ENCODE measurements at regions not wholly inside any gene's neighbourhood (a gene's known extent, or its start where the extent isn't known, plus 50 kb on each side); places are given as distances from the start of the nearest gene placed in this dataset.

DNA sequence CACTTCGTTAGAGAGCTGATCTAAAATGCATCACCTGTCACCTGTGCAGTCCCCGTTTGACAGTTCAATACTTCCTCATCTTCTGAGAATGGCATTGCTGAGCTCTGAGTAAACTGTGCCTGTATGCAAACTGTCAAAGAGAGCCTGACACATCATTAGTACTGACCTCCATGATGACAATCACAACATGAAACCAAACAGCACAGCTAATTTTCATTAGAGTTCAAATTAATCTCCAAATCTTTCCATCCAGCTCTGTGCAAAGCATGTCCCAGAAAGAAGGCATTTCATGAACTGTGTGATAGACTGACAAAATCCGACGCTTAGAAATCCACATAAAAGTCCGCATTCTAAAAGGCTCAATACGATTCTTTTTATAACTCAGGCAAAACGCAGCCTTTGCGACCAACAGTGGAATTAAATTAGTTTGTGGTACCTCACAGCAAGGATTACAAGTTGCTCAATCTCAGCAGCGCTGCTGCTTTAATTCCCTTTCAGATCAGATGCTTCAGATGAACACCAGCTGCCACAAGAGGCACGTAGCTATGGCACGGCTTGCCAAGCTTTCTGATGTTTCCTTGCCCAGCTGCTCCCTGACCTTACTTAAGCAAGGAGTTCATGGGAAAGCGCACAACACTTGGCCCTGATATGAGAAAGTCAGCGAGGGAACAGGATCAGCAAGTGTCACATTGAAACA lies 765.5 kb upstream of the PRMT6 start:
- no peak overlapping the region for H3K4me3 ChIP-seq (replicated peaks; ENCODE audit: low read depth, low read length)
- DNase-seq (ENCODE audit: extremely low read depth, low read depth) = no peak
- TF ChIP-seq, protein P1, sequence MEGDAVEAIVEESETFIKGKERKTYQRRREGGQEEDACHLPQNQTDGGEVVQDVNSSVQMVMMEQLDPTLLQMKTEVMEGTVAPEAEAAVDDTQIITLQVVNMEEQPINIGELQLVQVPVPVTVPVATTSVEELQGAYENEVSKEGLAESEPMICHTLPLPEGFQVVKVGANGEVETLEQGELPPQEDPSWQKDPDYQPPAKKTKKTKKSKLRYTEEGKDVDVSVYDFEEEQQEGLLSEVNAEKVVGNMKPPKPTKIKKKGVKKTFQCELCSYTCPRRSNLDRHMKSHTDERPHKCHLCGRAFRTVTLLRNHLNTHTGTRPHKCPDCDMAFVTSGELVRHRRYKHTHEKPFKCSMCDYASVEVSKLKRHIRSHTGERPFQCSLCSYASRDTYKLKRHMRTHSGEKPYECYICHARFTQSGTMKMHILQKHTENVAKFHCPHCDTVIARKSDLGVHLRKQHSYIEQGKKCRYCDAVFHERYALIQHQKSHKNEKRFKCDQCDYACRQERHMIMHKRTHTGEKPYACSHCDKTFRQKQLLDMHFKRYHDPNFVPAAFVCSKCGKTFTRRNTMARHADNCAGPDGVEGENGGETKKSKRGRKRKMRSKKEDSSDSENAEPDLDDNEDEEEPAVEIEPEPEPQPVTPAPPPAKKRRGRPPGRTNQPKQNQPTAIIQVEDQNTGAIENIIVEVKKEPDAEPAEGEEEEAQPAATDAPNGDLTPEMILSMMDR (IDR thresholded peaks at IDR 0.05; ENCODE audit: low read depth, low read length, missing control alignments) = no peak

DNA sequence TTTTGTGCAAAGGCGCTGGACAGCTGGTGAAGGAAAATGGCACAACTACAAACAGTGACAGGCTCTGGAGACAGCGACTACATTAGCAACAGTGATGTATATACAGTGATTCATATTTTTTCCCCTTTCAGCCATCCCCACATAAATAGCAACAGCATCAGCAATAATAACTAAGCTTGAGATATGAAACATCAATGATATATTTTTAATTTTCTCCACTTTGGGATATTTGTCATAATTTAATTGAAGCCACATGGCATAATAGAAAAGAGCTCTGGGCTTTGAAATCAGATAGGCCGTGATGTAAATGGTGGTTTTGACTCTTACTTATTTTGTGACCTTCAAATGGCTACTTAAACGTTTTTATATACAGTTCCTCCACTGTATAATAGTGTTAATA lies 764.3 kb upstream of the PRMT6 start:
- TF ChIP-seq, protein P1 (IDR thresholded peaks at IDR 0.05; ENCODE audit: low read depth, low read length, missing control alignments) = no peak
- DNase-seq (ENCODE audit: extremely low read depth, low read depth) = no peak

DNA sequence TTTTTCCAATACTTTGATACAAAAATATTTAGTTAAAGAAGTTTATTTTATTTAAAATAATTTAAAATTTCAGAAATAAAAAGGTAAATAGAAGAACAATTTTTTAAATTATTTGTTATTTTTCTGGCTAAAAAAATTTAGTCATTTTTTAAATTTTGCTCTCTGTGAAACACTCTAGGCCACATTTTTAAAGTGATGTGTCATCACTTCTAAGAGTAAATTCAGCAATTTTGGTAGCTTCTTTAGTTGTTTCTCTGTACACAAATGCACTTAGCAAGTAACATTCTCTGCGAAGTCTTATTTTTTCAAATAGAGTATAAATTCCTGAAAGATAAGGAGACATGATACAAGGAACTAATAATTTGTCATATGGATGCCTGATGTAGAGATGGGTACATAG lies 760.0 kb upstream of the PRMT6 start:
- TF ChIP-seq, protein P1 (IDR thresholded peaks at IDR 0.05; ENCODE audit: low read depth, low read length, missing control alignments) = no peak
- no peak for DNase-seq (ENCODE audit: extremely low read depth, low read depth)
- H3K4me3 ChIP-seq (replicated peaks; ENCODE audit: low read depth, low read length) = no peak overlapping the region

More for the DNA sequence above, 764.3 kb upstream of the PRMT6 start:
- no peak overlapping the region for H3K4me3 ChIP-seq (replicated peaks; ENCODE audit: low read depth, low read length)

DNA sequence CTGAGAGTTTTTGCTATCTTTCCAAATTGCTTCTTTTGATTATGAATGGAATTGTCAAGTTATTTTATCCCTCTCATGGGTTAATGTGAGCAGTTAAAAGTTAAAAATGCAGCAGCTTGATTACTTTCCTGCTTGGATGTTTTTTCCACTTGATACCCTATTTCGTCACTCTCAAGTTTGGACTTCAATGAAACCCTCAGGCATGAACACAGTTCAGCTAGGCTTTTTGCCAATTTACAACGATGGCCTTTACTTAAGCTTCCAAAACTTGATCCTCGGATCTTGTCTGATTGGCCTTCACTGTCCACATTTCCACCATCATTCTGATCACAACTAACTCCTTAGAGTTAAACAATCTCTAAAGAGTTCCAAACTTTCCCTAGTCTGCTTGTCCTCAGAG lies 752.4 kb upstream of the PRMT6 start:
- TF ChIP-seq, protein P1 (IDR thresholded peaks at IDR 0.05; ENCODE audit: low read depth, low read length, missing control alignments) = no peak
- no peak for DNase-seq (ENCODE audit: extremely low read depth, low read depth)
- H3K4me3 ChIP-seq (replicated peaks; ENCODE audit: low read depth, low read length) = no peak overlapping the region

DNA sequence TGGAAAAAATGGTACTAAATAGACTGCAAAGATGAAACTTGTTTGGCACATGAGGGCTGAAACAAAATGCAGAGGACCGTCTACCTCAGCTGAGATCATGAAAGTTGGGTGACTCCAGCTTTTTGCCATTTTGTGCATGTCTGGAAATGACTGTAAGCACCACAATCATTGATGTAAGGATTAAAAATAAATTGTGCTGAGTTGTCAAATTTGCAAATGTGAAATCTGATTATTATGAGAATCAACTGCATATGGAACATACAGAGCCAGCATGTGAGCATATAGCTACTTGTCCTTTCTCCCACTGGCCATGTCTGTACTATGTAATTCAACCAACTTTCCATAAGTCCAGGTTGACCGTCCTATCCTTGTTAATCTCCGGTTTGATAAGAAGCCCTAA lies 736.9 kb upstream of the PRMT6 start:
- no peak for DNase-seq (ENCODE audit: extremely low read depth, low read depth)
- TF ChIP-seq, protein P1 (IDR thresholded peaks at IDR 0.05; ENCODE audit: low read depth, low read length, missing control alignments) = no peak
- H3K4me3 ChIP-seq (replicated peaks; ENCODE audit: low read depth, low read length) = no peak overlapping the region

DNA sequence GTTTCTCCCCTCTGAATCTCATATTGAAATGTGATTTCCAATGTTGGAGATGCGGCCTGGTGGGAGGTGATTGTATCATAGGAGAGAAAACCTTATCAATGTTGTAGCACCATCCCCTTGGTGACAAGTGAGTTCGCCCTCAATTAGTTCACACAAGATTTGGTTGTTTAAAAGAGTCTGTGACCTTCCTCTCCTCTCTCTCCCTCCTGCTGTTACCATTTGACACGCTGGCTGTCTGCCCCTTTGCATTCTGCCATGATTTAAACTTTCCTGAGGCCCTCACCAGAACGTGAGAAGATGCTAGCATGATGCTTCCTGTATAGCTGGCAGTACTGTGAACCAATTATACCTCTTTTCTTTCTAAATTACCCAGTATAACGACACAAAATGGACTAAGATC lies 730.9 kb upstream of the PRMT6 start:
- no peak overlapping the region for H3K4me3 ChIP-seq (replicated peaks; ENCODE audit: low read depth, low read length)
- DNase-seq (ENCODE audit: extremely low read depth, low read depth) = no peak
- TF ChIP-seq, protein P1 (IDR thresholded peaks at IDR 0.05; ENCODE audit: low read depth, low read length, missing control alignments) = no peak

DNA sequence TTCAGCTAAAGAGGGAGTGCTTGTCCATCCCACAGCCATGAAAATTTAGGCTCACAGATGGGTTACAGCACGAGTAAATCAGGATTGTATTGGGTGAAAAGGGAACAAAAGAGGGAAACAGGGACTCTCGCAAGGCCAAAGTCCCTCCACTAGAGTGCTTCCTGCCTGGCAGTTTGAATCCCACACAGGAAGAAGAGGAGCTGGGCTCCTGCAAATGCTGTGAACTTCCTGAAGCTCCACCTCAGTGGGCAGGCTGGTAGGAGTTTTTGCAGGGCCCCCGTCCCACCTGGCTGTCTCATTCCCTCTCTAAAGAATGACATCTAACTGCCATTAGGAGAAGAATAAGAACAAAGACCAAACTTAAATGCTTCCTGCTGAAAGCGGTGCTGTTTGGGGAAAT lies 712.0 kb upstream of the PRMT6 start:
- H3K4me3 ChIP-seq (replicated peaks; ENCODE audit: low read depth, low read length) = no peak overlapping the region
- TF ChIP-seq, protein P1 (IDR thresholded peaks at IDR 0.05; ENCODE audit: low read depth, low read length, missing control alignments) = no peak
- no peak for DNase-seq (ENCODE audit: extremely low read depth, low read depth)
